WTC11 (cell line): ENCODE measurements at regions not wholly inside any gene's neighbourhood (a gene's known extent, or its start where the extent isn't known, plus 50 kb on each side); places are given as distances from the start of the nearest gene placed in this dataset.

Experiments
- ATAC-seq: fragments of 200-7000 bp; cut with Tn5 transposase; 2 replicates; pipeline ENCODE4 v1.10.0; 2021; ENCODE audit warnings: mild to moderate bottlenecking, moderate library complexity
- CTCF ChIA-PET: fragments of 300-600 bp; sonication (Branson Sonifier 250); formaldehyde crosslinking; loops from one replicate; lab custom pipeline; 2021; ENCODE audit warnings: antibody characterized with exemption; lab: Charles Lee
- POLR2A ChIA-PET: fragments of 350-600 bp; sonication (Branson Sonifier 250); formaldehyde crosslinking; loops from one replicate; lab custom pipeline; 2021; ENCODE audit warnings: antibody characterized with exemption; lab: Charles Lee
- DNase-seq: peaks from one replicate; pipeline ENCODE4 v3.0.0; 2021; ENCODE audit warnings: low spot score
- H3K27ac Mint-ChIP-seq: 2 replicates; pipeline ENCODE4 v1.8.0; 2021; ENCODE audit warnings: mixed read lengths
- H3K27me3 Mint-ChIP-seq: 2 replicates; pipeline ENCODE4 v1.8.0; 2021; ENCODE audit warnings: low read depth, mild to moderate bottlenecking, moderate library complexity, mixed read lengths
- H3K36me3 Mint-ChIP-seq: 2 replicates; pipeline ENCODE4 v1.8.0; 2021; ENCODE audit warnings: mixed read lengths
- H3K4me1 Mint-ChIP-seq: 2 replicates; pipeline ENCODE4 v1.8.0; 2022; ENCODE audit warnings: mixed read lengths
- H3K4me3 Mint-ChIP-seq: 2 replicates; pipeline ENCODE4 v1.8.0; 2021; ENCODE audit warnings: mild to moderate bottlenecking, moderate library complexity, mixed read lengths
- H3K9me3 Mint-ChIP-seq: 2 replicates; pipeline ENCODE4 v1.8.0; 2021; ENCODE audit warnings: mixed read lengths
- ATF1 ChIP-seq: sonication (generic); formaldehyde crosslinking; IDR thresholded peaks from 2 replicates; pipeline ENCODE4 v1.8.1; 2023; ENCODE audit warnings: mild to moderate bottlenecking, moderate library complexity, missing genetic modification reagents
- CBFB ChIP-seq: sonication (generic); formaldehyde crosslinking; IDR thresholded peaks from 2 replicates; pipeline ENCODE4 v1.8.1; 2022; ENCODE audit warnings: mild to moderate bottlenecking, low read depth, missing genetic modification reagents
- CTCF ChIP-seq: fragments of 200-600 bp; IDR thresholded peaks from 2 replicates; pipeline ENCODE4 v1.8.0; 2022; ENCODE audit warnings: antibody characterized with exemption
- E2F5 ChIP-seq: sonication (generic); formaldehyde crosslinking; IDR thresholded peaks from 2 replicates; pipeline ENCODE4 v1.8.1; 2022; ENCODE audit warnings: mild to moderate bottlenecking, moderate library complexity, missing genetic modification reagents
- JUN ChIP-seq: sonication (generic); formaldehyde crosslinking; IDR thresholded peaks from 2 replicates; pipeline ENCODE4 v1.8.0; 2023; ENCODE audit warnings: mild to moderate bottlenecking, missing genetic modification reagents
- NFE2L1 ChIP-seq: sonication (generic); formaldehyde crosslinking; IDR thresholded peaks from 2 replicates; pipeline ENCODE4 v1.8.1; 2023; ENCODE audit warnings: missing genetic modification reagents
- OVOL2 ChIP-seq: fragments of 250-450 bp; sonication (Bioruptor Pico); IDR thresholded peaks from 2 replicates; pipeline ENCODE4 v1.9.0; 2021; ENCODE audit warnings: mild to moderate bottlenecking, borderline replicate concordance
- SOX15 ChIP-seq: fragments of 250-450 bp; sonication (Bioruptor Pico); IDR thresholded peaks from 2 replicates; pipeline ENCODE4 v1.9.0; 2021; ENCODE audit warnings: mild to moderate bottlenecking
- SP1 ChIP-seq: sonication (generic); formaldehyde crosslinking; conservative IDR thresholded peaks from 2 replicates; pipeline ENCODE4 v1.8.1; 2022; ENCODE audit warnings: missing genetic modification reagents
- TEAD4 ChIP-seq: sonication (generic); formaldehyde crosslinking; IDR thresholded peaks from 2 replicates; pipeline ENCODE4 v1.8.0; 2022; ENCODE audit warnings: mild to moderate bottlenecking, missing genetic modification reagents
- USF1 ChIP-seq: sonication (generic); formaldehyde crosslinking; IDR thresholded peaks from 2 replicates; pipeline ENCODE4 v1.8.0; 2022; ENCODE audit warnings: mild to moderate bottlenecking, missing genetic modification reagents
- ZNF263 ChIP-seq: sonication (generic); formaldehyde crosslinking; IDR thresholded peaks from 2 replicates; pipeline ENCODE4 v1.8.1; 2022; ENCODE audit warnings: low read depth, mild to moderate bottlenecking, moderate library complexity, missing genetic modification reagents
- ZNF416 ChIP-seq: fragments of 250-450 bp; sonication (Bioruptor Pico); IDR thresholded peaks from 2 replicates; pipeline ENCODE4 v1.9.0; 2021; ENCODE audit warnings: mild to moderate bottlenecking, inconsistent platforms
- ZNF512 ChIP-seq: sonication (generic); formaldehyde crosslinking; IDR thresholded peaks from 2 replicates; pipeline ENCODE4 v1.8.1; 2022; ENCODE audit warnings: missing genetic modification reagents, borderline replicate concordance
- TF ChIP-seq, protein P1 (sequence below): sonication (generic); formaldehyde crosslinking; IDR thresholded peaks from 2 replicates; pipeline ENCODE4 v1.8.1; 2022; ENCODE audit warnings: mild to moderate bottlenecking, missing genetic modification reagents, moderate library complexity, borderline replicate concordance
- TF ChIP-seq, protein P2 (sequence below): sonication (generic); formaldehyde crosslinking; IDR thresholded peaks from 2 replicates; pipeline ENCODE4 v1.8.0; 2023; ENCODE audit warnings: missing genetic modification reagents

DNA sequence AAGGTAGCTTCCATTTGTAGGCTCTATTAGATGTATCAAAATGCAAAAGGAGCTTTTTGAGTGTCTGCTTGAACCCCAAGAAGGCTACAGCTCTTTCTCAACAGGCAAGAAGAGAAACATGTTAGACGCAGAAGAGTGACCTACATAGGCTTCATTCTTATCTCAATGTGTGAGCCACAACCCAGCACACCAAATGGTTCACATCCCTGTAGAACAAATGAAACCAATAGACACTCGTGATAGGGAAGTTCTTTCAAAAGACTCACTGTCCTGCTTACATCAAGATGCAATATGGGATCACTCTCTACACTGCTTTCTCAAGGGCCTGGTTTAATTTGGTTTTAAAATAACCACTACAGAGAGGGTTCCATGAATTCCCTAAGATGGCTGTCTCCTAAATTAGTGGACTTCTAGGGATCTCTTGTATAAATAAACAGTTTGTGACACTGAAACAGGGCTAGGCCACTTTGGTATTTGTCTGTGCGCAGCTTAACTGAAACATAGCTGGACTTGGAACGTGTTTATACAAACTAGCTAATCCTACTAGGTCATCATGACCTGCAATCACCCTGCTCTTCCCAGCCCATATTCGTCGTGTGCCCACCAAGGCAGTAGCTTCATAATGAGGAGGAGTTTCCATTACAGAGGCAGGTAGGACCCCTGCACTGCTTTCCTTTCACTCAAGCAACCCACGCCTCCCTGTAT lies 225.4 kb upstream of the PREP start:
- ChIA-PET CTCF (no interaction called here), POLR2A (no interaction called here)
- Mint-ChIP-seq H3K9me3 (peaks cover 16% of the 10 kb centered on the region), H3K4me1 (no peaks in the 10 kb centered on the region), H3K4me3 (no peak overlapping the region), H3K36me3 (no peaks in the 10 kb centered on the region), H3K27me3 (no peaks in the 10 kb centered on the region), H3K27ac (no peak overlapping the region)
- no peak for TF ChIP-seq SOX15
- no peak for TF ChIP-seq SP1 (CRISPR knock-in tag)
- TF ChIP-seq USF1 (CRISPR knock-in tag), result no peak
- TF ChIP-seq E2F5, result no peak
- TF ChIP-seq, protein P1, sequence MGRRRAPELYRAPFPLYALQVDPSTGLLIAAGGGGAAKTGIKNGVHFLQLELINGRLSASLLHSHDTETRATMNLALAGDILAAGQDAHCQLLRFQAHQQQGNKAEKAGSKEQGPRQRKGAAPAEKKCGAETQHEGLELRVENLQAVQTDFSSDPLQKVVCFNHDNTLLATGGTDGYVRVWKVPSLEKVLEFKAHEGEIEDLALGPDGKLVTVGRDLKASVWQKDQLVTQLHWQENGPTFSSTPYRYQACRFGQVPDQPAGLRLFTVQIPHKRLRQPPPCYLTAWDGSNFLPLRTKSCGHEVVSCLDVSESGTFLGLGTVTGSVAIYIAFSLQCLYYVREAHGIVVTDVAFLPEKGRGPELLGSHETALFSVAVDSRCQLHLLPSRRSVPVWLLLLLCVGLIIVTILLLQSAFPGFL, result no peak
- no peak for TF ChIP-seq ZNF263 (CRISPR knock-in tag)
- TF ChIP-seq, protein P2, sequence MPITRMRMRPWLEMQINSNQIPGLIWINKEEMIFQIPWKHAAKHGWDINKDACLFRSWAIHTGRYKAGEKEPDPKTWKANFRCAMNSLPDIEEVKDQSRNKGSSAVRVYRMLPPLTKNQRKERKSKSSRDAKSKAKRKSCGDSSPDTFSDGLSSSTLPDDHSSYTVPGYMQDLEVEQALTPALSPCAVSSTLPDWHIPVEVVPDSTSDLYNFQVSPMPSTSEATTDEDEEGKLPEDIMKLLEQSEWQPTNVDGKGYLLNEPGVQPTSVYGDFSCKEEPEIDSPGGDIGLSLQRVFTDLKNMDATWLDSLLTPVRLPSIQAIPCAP, result no peak
- no peak for TF ChIP-seq ZNF416 (CRISPR knock-in tag)
- TF ChIP-seq OVOL2 (CRISPR knock-in tag), result no peak
- no peak for TF ChIP-seq ATF1 (CRISPR knock-in tag)
- no peak for TF ChIP-seq CTCF
- no peak for TF ChIP-seq TEAD4 (CRISPR knock-in tag)
- ATAC-seq (no peak), DNase-seq (no peak)

- peaks cover 16% of the 10 kb centered on the region for H3K9me3 Mint-ChIP-seq
- DNase-seq, result no peak
- no peaks in the 10 kb centered on the region for H3K36me3 Mint-ChIP-seq
- ChIA-PET POLR2A (no interaction called here), CTCF (no interaction called here)
- TF ChIP-seq ZNF512 (no peak), CTCF (no peak), NFE2L1 (no peak), JUN (CRISPR knock-in tag) (no peak), CBFB (CRISPR knock-in tag) (no peak)
- H3K4me1 Mint-ChIP-seq, result no peaks in the 10 kb centered on the region
- H3K27me3 Mint-ChIP-seq, result no peaks in the 10 kb centered on the region
- H3K27ac Mint-ChIP-seq, result no peak overlapping the region
- no peak for ATAC-seq
- H3K4me3 Mint-ChIP-seq, result no peak overlapping the region
Measured at GRCh38 chr6:105626295-105627158, 223.6 kb upstream of the PREP start.
